ENCODE measurements at regions not wholly inside any gene's neighbourhood (a gene's known extent, or its start where the extent isn't known, plus 50 kb on each side); places are given as distances from the start of the nearest gene placed in this dataset.

DNA sequence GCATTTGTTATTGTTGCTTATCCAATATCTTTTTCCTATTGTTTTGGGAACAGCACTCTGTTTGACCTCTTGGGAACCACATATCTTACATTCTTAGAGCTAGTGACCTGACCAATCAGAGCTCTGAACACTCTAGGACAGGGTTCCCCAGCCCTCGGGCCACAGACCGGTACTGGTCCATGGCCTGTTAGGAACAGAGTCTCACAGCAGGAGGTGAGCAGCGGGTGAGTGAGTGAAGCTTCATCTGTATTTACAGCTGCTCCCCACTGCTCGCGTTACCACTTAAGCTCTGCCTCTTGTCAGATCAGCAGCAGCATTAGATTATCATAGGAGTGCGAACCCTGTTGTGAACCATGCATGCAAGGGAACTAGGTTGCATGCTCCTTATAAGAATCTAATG, 226.0 kb upstream of the TSHZ2 start:
- TF ChIP-seq, protein P1, sequence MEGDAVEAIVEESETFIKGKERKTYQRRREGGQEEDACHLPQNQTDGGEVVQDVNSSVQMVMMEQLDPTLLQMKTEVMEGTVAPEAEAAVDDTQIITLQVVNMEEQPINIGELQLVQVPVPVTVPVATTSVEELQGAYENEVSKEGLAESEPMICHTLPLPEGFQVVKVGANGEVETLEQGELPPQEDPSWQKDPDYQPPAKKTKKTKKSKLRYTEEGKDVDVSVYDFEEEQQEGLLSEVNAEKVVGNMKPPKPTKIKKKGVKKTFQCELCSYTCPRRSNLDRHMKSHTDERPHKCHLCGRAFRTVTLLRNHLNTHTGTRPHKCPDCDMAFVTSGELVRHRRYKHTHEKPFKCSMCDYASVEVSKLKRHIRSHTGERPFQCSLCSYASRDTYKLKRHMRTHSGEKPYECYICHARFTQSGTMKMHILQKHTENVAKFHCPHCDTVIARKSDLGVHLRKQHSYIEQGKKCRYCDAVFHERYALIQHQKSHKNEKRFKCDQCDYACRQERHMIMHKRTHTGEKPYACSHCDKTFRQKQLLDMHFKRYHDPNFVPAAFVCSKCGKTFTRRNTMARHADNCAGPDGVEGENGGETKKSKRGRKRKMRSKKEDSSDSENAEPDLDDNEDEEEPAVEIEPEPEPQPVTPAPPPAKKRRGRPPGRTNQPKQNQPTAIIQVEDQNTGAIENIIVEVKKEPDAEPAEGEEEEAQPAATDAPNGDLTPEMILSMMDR (IDR thresholded peaks at IDR 0.05; ENCODE audit: low read depth, low read length), result no peak
- DNase-seq (ENCODE audit: low read depth in 1 of 2, low spot score in 1 of 2), result peak; percentile 18 to 29

DNA sequence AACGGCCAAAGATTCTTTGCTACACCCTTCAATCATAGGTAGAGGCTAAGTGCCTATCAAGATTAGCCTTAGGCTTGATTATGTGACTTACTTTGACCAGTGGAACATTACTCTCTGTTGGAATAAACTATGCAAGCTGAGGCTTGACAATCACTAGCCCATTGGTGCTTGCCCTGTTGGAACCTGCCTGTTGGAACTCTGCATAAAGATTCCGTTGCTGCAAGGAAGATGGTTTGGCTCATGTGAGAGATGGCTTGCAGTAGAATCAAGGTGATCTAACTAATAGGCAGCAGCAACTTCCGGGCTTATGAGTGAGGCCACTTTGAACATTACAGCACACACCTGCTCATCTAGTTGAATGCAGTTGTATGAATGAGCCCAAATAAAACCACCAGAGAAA, 227.7 kb upstream of the TSHZ2 start:
- Histone ChIP-seq H3K4me3 (no peak overlapping the region), H3K27ac (no peak overlapping the region), H3K27me3 (no peaks in the 10 kb centered on the region), H3K4me1 (ENCODE audit: low read depth) (no peaks in the 10 kb centered on the region), H3K36me3 (no peaks in the 10 kb centered on the region), H3K9me3 (ENCODE audit: low read depth) (no peaks in the 10 kb centered on the region)
- no peak for DNase-seq (ENCODE audit: low read depth in 1 of 2, low spot score in 1 of 2)
- TF ChIP-seq, protein P1 (IDR thresholded peaks at IDR 0.05; ENCODE audit: low read depth, low read length), result no peak

More for the DNA sequence above, 226.0 kb upstream of the TSHZ2 start:
- no peaks in the 10 kb centered on the region for H3K36me3 ChIP-seq
- H3K27ac ChIP-seq, result no peak overlapping the region
- H3K4me1 ChIP-seq (ENCODE audit: low read depth), result no peaks in the 10 kb centered on the region
- H3K9me3 ChIP-seq (ENCODE audit: low read depth), result no peaks in the 10 kb centered on the region
- no peaks in the 10 kb centered on the region for H3K27me3 ChIP-seq
- H3K4me3 ChIP-seq, result no peak overlapping the region

- no peak overlapping the region for H3K4me3 ChIP-seq
- H3K9me3 ChIP-seq (ENCODE audit: low read depth), result no peaks in the 10 kb centered on the region
- no peaks in the 10 kb centered on the region for H3K36me3 ChIP-seq
- no peaks in the 10 kb centered on the region for H3K4me1 ChIP-seq (ENCODE audit: low read depth)
- no peaks in the 10 kb centered on the region for H3K27me3 ChIP-seq
- DNase-seq (ENCODE audit: low read depth in 1 of 2, low spot score in 1 of 2), result no peak
- no peak overlapping the region for H3K27ac ChIP-seq
- TF ChIP-seq, protein P1 (IDR thresholded peaks at IDR 0.05; ENCODE audit: low read depth, low read length), result no peak
Observed at GRCh38 chr20:52738081-52738480, 234.1 kb upstream of the TSHZ2 start.

GRCh38 chr20:52736507-52736906, 235.7 kb upstream of the TSHZ2 start:
- no peak for DNase-seq (ENCODE audit: low read depth in 1 of 2, low spot score in 1 of 2)
- H3K4me1 ChIP-seq (ENCODE audit: low read depth), result no peaks in the 10 kb centered on the region
- H3K9me3 ChIP-seq (ENCODE audit: low read depth), result no peaks in the 10 kb centered on the region
- H3K4me3 ChIP-seq, result no peak overlapping the region
- H3K27me3 ChIP-seq, result no peaks in the 10 kb centered on the region
- no peak overlapping the region for H3K27ac ChIP-seq
- no peaks in the 10 kb centered on the region for H3K36me3 ChIP-seq
- TF ChIP-seq, protein P1 (IDR thresholded peaks at IDR 0.05; ENCODE audit: low read depth, low read length), result no peak

GRCh38 chr20:52731093-52731492, 241.1 kb upstream of the TSHZ2 start:
- H3K4me3 ChIP-seq, result no peak overlapping the region
- peaks cover 5% of the 10 kb centered on the region for H3K9me3 ChIP-seq (ENCODE audit: low read depth)
- TF ChIP-seq, protein P1 (IDR thresholded peaks at IDR 0.05; ENCODE audit: low read depth, low read length), result no peak
- H3K27me3 ChIP-seq, result no peaks in the 10 kb centered on the region
- no peak overlapping the region for H3K27ac ChIP-seq
- H3K36me3 ChIP-seq, result no peaks in the 10 kb centered on the region
- H3K4me1 ChIP-seq (ENCODE audit: low read depth), result no peaks in the 10 kb centered on the region
- DNase-seq (ENCODE audit: low read depth in 1 of 2, low spot score in 1 of 2), result no peak

Measured in cardiac muscle cell (in vitro differentiated cells and primary cell).